ENCODE measurements at regions not wholly inside any gene's neighbourhood (a gene's known extent, or its start where the extent isn't known, plus 50 kb on each side); places are given as distances from the start of the nearest gene placed in this dataset.

GRCh38 chr4:104682311-104682710 is 187.6 kb upstream of the CXXC4 start:
- no peak for DNase-seq

- no peak for DNase-seq
These were observed 199.0 kb upstream of the CXXC4 start for GRCh38 chr4:104693601-104694201.

- DNase-seq, result no peak
These were observed 221.9 kb upstream of the CXXC4 start for GRCh38 chr4:104716584-104716983.

- no peak for DNase-seq
These were observed 225.0 kb upstream of the CXXC4 start for GRCh38 chr4:104719539-104720230.

- DNase-seq, result no peak
These were observed 227.8 kb upstream of the CXXC4 start for GRCh38 chr4:104722467-104722866.

GRCh38 chr4:104726002-104726401 is 231.3 kb upstream of the CXXC4 start:
- DNase-seq, result no peak

- no peak for DNase-seq
These were observed 232.9 kb upstream of the CXXC4 start for GRCh38 chr4:104727643-104728042.

GRCh38 chr4:104728380-104729122 is 233.9 kb upstream of the CXXC4 start:
- no peak for DNase-seq

- DNase-seq, result no peak
These were observed 238.1 kb upstream of the CXXC4 start for GRCh38 chr4:104732766-104733165.

GRCh38 chr4:104735174-104735573 is 240.5 kb upstream of the CXXC4 start:
- DNase-seq, result no peak

GRCh38 chr4:104740161-104740560 is 245.5 kb upstream of the CXXC4 start:
- DNase-seq, result no peak

GRCh38 chr4:104743215-104743653 is 248.5 kb upstream of the CXXC4 start:
- DNase-seq, result no peak

GRCh38 chr4:104747635-104748034 is 252.9 kb upstream of the CXXC4 start:
- no peak for DNase-seq

- no peak for DNase-seq
These were observed 254.4 kb upstream of the CXXC4 start for GRCh38 chr4:104749062-104749461.

GRCh38 chr4:104750008-104750407 is 255.3 kb upstream of the CXXC4 start:
- no peak for DNase-seq

GRCh38 chr4:104751468-104751867 is 256.8 kb upstream of the CXXC4 start:
- DNase-seq, result no peak

GRCh38 chr4:104752337-104752736 is 257.6 kb upstream of the CXXC4 start:
- no peak for DNase-seq

GRCh38 chr4:104756837-104757236 is 262.1 kb upstream of the CXXC4 start:
- DNase-seq, result no peak

- DNase-seq, result no peak
These were observed 263.9 kb upstream of the CXXC4 start for GRCh38 chr4:104758574-104758973.

- DNase-seq, result no peak
These were observed 269.0 kb upstream of the CXXC4 start for GRCh38 chr4:104763554-104764222.

- no peak for DNase-seq
These were observed 272.0 kb upstream of the CXXC4 start for GRCh38 chr4:104766676-104767075.

GRCh38 chr4:104772849-104773248 is 278.2 kb upstream of the CXXC4 start:
- DNase-seq, result no peak

- no peak for DNase-seq
These were observed 300.7 kb upstream of the CXXC4 start for GRCh38 chr4:104795264-104795939.
